Lung (tissue), 11 donors: ENCODE measurements at regions not wholly inside any gene's neighbourhood (a gene's known extent, or its start where the extent isn't known, plus 50 kb on each side); places are given as distances from the start of the nearest gene placed in this dataset.
A peak's percentile ranks its signal among the peaks of the same experiment; 100 is the strongest.

ENCODE experiments used
- ATAC-seq: fragments of 200-7000 bp; cut with Tn5 transposase; one replicate; pipeline ENCODE4 v1.9.1; 2020; ENCODE audit warnings: moderate number of reproducible peaks; ENCODE audit not compliant: insufficient read depth, low FRiP score
- DNase-seq, 3 donors: peaks; one replicate each; pipeline ENCODE4 v3.0.0-alpha.2; 2013 to 2017
- H3K27ac ChIP-seq, 2 donors: one replicate each; pipeline ENCODE4 v1.5.1; 2013; ENCODE audit warnings: mild to moderate bottlenecking in 2 of 2, moderate library complexity in 2 of 2, control low read depth in 1 of 2, inconsistent platforms in 1 of 2, low read depth in 1 of 2, low read length in 1 of 2
- H3K27me3 ChIP-seq, 3 donors: one replicate each; pipeline ENCODE4 v1.5.1; 2013; ENCODE audit warnings: low read length in 2 of 3; ENCODE audit not compliant: control insufficient read depth in 3 of 3, insufficient read depth in 3 of 3
- H3K36me3 ChIP-seq, 4 donors: one replicate each; pipeline ENCODE4 v1.5.1; 2013; ENCODE audit warnings: low read length in 4 of 4, mild to moderate bottlenecking in 1 of 4, moderate library complexity in 1 of 4; ENCODE audit not compliant: control insufficient read depth in 4 of 4, insufficient read depth in 4 of 4
- H3K4me1 ChIP-seq, 5 donors: one replicate each; pipeline ENCODE4 v1.5.1; 2013; ENCODE audit warnings: low read length in 5 of 5, mild to moderate bottlenecking in 2 of 5, moderate library complexity in 1 of 5; ENCODE audit not compliant: control insufficient read depth in 5 of 5, insufficient read depth in 5 of 5
- H3K4me3 ChIP-seq: one replicate; pipeline ENCODE4 v1.5.1; 2013; ENCODE audit warnings: mild to moderate bottlenecking, control low read depth, moderate library complexity
- H3K9ac ChIP-seq, 2 donors: one replicate each; pipeline ENCODE4 v1.5.1; 2013; ENCODE audit warnings: low read length in 2 of 2, control low read depth in 1 of 2; ENCODE audit not compliant: insufficient read depth in 1 of 2
- H3K9me3 ChIP-seq, 4 donors: one replicate each; pipeline ENCODE4 v1.5.1; 2013; ENCODE audit warnings: low read length in 3 of 4, mild to moderate bottlenecking in 1 of 4, moderate library complexity in 1 of 4; ENCODE audit not compliant: control insufficient read depth in 4 of 4, insufficient read depth in 3 of 4
- CTCF ChIP-seq: IDR thresholded peaks from 2 replicates; pipeline ENCODE4 v1.5.1; 2012; ENCODE audit warnings: mild to moderate bottlenecking; ENCODE audit errors: control extremely low read depth, extremely low read depth
- WGBS, 2 donors: extraction: QIAGEN DNeasy Blood & Tissue Kit; methylation state at CpG; one replicate each; pipeline ENCODE4 v1.1.7; 2013; 5-methylcytosine and 5-hydroxymethylcytosine counted together
- donor health status: control.
- donor health status: control.
- donor health status: Bipolar disorder and iron deficiency.
- donor health status: healthy.
- donor health status: DM: yes; HTN: yes; CAD: no.

GRCh38 chr13:34708566-34709313 lies 233.3 kb upstream of the NBEA start:
- Histone ChIP-seq H3K27ac (no peak overlapping the region), H3K9ac (no peak overlapping the region), H3K27me3 (no peaks in the 10 kb centered on the region), H3K4me1 (no peaks in the 10 kb centered on the region), H3K4me3 (no peak overlapping the region), H3K9me3 (peaks cover 0 to 5% (median 0%) of the 10 kb centered on the region in 4 donors), H3K36me3 (no peaks in the 10 kb centered on the region)
- WGBS, 2 donors = 31 to 55% methylated on average over 1 of the region's 1 CpG
- no peak for ATAC-seq
- DNase-seq = peak in 2 of 3 donors; percentile 77 to 80
- TF ChIP-seq CTCF = no peak

- Histone ChIP-seq H3K9ac (no peak overlapping the region), H3K27me3 (no peaks in the 10 kb centered on the region), H3K4me1 (no peaks in the 10 kb centered on the region), H3K36me3 (no peaks in the 10 kb centered on the region), H3K9me3 (peaks cover 0 to 3% (median under 1%) of the 10 kb centered on the region in 4 donors), H3K4me3 (no peak overlapping the region), H3K27ac (no peak overlapping the region)
- 73 to 79% methylated on average over 4 of the region's 4 CpGs for WGBS, 2 donors
- TF ChIP-seq CTCF = no peak
- ATAC-seq = no peak
- DNase-seq = no peak
These were observed 222.8 kb upstream of the NBEA start for GRCh38 chr13:34719060-34719875.

GRCh38 chr13:34720618-34721017 lies 221.5 kb upstream of the NBEA start:
- H3K36me3 ChIP-seq = no peaks in the 10 kb centered on the region
- H3K4me1 ChIP-seq = no peaks in the 10 kb centered on the region
- WGBS, 2 donors = 28 to 78% methylated on average over 2 of the region's 2 CpGs
- no peak overlapping the region for H3K27ac ChIP-seq
- no peak for TF ChIP-seq CTCF
- H3K4me3 ChIP-seq = no peak overlapping the region
- H3K27me3 ChIP-seq = no peaks in the 10 kb centered on the region
- peaks cover 0 to 3% (median under 1%) of the 10 kb centered on the region in 4 donors for H3K9me3 ChIP-seq
- no peak overlapping the region for H3K9ac ChIP-seq
- DNase-seq (no peak), ATAC-seq (no peak)
